Tibial artery (tissue), 4 donors: ENCODE measurements at regions not wholly inside any gene's neighbourhood (a gene's known extent, or its start where the extent isn't known, plus 50 kb on each side); places are given as distances from the start of the nearest gene placed in this dataset.

Experiments
- DNase-seq, 2 donors: peaks; one replicate each; pipeline ENCODE4 v3.0.0-alpha.2; 2019
- H3K27ac ChIP-seq, 2 donors: fragments of 200-600 bp; sonication (generic) in 1 of 2; 1 replicate in 1 of 2; 2 replicates in 1 of 2; pipeline ENCODE4 v1.5.1; 2018 to 2019; ENCODE audit warnings: mild to moderate bottlenecking in 1 of 2
- H3K27me3 ChIP-seq, 2 donors: fragments of 200-600 bp; sonication (generic) in 1 of 2; one replicate each; pipeline versions ENCODE4 v1.5.1 to v1.6.0; 2016 to 2019
- H3K36me3 ChIP-seq, 3 donors: fragments of 200-600 bp; sonication (generic) in 2 of 3; one replicate each; pipeline ENCODE4 v1.5.1; 2016 to 2019; ENCODE audit warnings: mild to moderate bottlenecking in 2 of 3
- H3K4me1 ChIP-seq, 4 donors: fragments of 200-600 bp; sonication (generic) in 2 of 4; 1 replicate in 3 of 4; 2 replicates in 1 of 4; pipeline ENCODE4 v1.5.1; 2016 to 2019
- H3K4me3 ChIP-seq, 2 donors: fragments of 200-600 bp; sonication (generic) in 1 of 2; 1 replicate in 1 of 2; 2 replicates in 1 of 2; pipeline ENCODE4 v1.5.1; 2018 to 2019; ENCODE audit warnings: mild to moderate bottlenecking in 2 of 2
- H3K9me3 ChIP-seq, 3 donors: fragments of 200-600 bp; sonication (generic) in 1 of 3; one replicate each; pipeline ENCODE4 v1.5.1; 2016 to 2019
- CTCF ChIP-seq, 2 experiments: fragments of 200-600 bp in 1 of 2; fragments of 450-650 bp in 1 of 2; IDR thresholded peaks; one replicate each; pipeline ENCODE4 v1.5.1; 2017 to 2019; ENCODE audit warnings: antibody characterized with exemption in 2 of 2, mild to moderate bottlenecking in 1 of 2, moderate library complexity in 1 of 2
- intact Hi-C: fragments of 100-400 bp; cut with DNase I; formaldehyde crosslinking; loops from one replicate; pipeline ENCODE4 v1.15.0; 2023; ENCODE audit warnings: low total_unique reads

GRCh38 chr10:130363051-130363450, 226.9 kb downstream of the GLRX3 start:
- intact Hi-C loops = no loop called here
- H3K36me3 ChIP-seq = no peaks in the 10 kb centered on the region
- TF ChIP-seq CTCF (IDR thresholded peaks at IDR 0.05) = no peak
- H3K4me3 ChIP-seq = no peak overlapping the region
- no peaks in the 10 kb centered on the region for H3K9me3 ChIP-seq
- DNase-seq = no peak
- no peaks in the 10 kb centered on the region for H3K27me3 ChIP-seq
- H3K27ac ChIP-seq = no peak overlapping the region
- peaks cover 0 to 5% (median 2%) of the 10 kb centered on the region in 4 donors for H3K4me1 ChIP-seq

GRCh38 chr10:130363899-130364445, 227.8 kb downstream of the GLRX3 start:
- no peaks in the 10 kb centered on the region for H3K36me3 ChIP-seq
- no peak for TF ChIP-seq CTCF (IDR thresholded peaks at IDR 0.05)
- H3K4me3 ChIP-seq = no peak overlapping the region
- peaks cover 0 to 5% (median 2%) of the 10 kb centered on the region in 4 donors for H3K4me1 ChIP-seq
- no peaks in the 10 kb centered on the region for H3K27me3 ChIP-seq
- H3K27ac ChIP-seq = no peak overlapping the region
- intact Hi-C loops = no loop called here
- no peaks in the 10 kb centered on the region for H3K9me3 ChIP-seq
- DNase-seq = no peak

GRCh38 chr10:130364631-130365411, 228.6 kb downstream of the GLRX3 start:
- H3K4me1 ChIP-seq = peaks cover 0 to 5% (median 2%) of the 10 kb centered on the region in 4 donors
- H3K27ac ChIP-seq = no peak overlapping the region
- no peaks in the 10 kb centered on the region for H3K9me3 ChIP-seq
- H3K27me3 ChIP-seq = no peaks in the 10 kb centered on the region
- no peak overlapping the region for H3K4me3 ChIP-seq
- TF ChIP-seq CTCF (IDR thresholded peaks at IDR 0.05) = no peak
- no peak for DNase-seq
- intact Hi-C loops = no loop called here
- H3K36me3 ChIP-seq = no peaks in the 10 kb centered on the region

GRCh38 chr10:130368761-130369560, 232.8 kb downstream of the GLRX3 start:
- no peak overlapping the region for H3K4me3 ChIP-seq
- no peaks in the 10 kb centered on the region for H3K27me3 ChIP-seq
- H3K4me1 ChIP-seq = no peaks in the 10 kb centered on the region
- H3K36me3 ChIP-seq = no peaks in the 10 kb centered on the region
- H3K9me3 ChIP-seq = no peaks in the 10 kb centered on the region
- DNase-seq = no peak
- no peak overlapping the region for H3K27ac ChIP-seq
- intact Hi-C loops = no loop called here
- TF ChIP-seq CTCF (IDR thresholded peaks at IDR 0.05) = no peak

GRCh38 chr10:130369645-130370381, 233.6 kb downstream of the GLRX3 start:
- H3K36me3 ChIP-seq = no peaks in the 10 kb centered on the region
- TF ChIP-seq CTCF (IDR thresholded peaks at IDR 0.05) = no peak
- no peaks in the 10 kb centered on the region for H3K9me3 ChIP-seq
- H3K27me3 ChIP-seq = no peaks in the 10 kb centered on the region
- intact Hi-C loops = no loop called here
- no peak overlapping the region for H3K27ac ChIP-seq
- H3K4me1 ChIP-seq = no peaks in the 10 kb centered on the region
- DNase-seq = no peak
- no peak overlapping the region for H3K4me3 ChIP-seq
